ENCODE measurements at regions not wholly inside any gene's neighbourhood (a gene's known extent, or its start where the extent isn't known, plus 50 kb on each side); places are given as distances from the start of the nearest gene placed in this dataset.

DNA sequence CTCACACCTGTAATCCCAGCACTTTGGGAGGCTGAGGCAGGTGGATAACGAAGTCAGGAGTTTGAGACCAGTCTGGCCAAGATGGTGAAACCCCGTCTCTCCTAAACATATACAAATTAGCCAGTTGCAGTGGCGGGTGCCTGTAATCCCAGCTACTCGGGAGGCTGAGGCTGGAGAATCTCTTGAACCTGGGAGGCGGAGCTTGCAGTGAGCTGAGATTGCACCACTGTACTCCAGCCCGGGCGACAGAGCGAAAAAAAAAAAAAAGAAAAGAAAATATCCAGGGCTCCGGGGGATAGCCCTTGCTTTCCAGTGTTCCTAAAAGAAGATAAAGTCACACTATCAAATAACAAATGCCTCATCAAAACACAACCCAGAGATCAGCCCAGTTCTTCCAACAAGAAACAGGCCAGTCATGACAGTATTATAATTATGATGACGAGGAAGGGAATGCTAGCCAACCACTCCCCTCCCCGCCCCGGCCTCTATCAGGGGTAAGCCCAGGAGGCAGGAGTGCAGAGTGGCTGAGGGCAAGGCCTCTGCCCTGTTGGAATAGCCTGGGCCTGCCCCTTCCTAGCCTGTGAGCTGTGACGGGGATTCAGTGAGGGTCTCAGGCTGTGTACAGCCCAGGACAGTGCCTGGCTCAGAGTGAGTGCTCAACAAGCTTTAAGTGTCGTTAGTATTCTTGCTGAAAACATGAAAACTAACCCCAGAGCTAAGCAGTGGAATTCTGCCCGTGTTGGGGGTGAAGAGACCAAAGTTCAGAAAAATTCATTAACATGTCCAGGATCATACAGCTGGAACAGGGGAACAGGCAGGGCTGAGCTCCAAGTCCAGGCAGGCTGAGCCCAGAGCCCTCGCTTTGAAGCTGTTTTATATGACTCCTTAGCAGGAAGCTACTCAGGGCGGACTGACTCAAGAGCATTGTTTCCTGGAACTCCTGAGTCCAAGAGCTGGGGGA is 54.3 kb downstream of the FAM241B start:
- no peak for DNase-seq

DNA sequence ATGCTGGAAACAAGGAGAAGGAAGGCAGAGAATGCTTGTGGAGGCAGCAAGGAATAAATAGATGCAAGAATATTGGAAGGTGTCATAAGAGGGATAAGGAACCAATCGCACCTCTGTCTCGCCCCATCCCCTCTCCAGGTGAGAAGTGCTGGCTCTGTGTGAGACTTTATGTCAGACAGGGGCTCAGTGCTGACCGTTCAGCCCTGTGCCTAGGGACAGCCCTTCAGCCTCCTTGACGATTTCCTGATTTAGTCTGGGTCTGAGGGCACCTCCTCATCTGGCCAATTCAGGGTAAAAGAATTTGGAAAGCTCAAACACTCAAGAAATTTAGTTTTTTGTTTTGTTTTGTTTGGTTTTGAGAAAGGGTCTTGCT is 54.9 kb downstream of the FAM241B start:
- no peak for DNase-seq

DNA sequence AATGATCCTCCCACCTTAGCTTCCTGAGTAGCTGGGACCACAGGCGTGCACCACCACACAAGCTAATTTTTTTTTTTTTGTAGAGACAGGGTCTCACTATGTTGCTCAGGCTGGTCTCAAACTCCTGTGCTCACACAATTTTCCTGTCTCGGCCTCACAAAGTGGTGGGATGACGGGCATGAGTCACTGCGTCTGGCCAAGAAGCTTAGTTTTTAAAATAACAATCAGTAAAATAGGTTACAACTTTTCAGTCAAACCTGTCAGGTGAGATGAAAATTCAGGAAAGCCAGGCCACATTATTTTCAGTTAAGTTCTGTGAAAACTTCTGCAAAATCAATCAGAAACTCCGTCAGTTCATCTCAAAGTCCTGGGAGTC is 55.4 kb downstream of the FAM241B start:
- no peak for DNase-seq

DNA sequence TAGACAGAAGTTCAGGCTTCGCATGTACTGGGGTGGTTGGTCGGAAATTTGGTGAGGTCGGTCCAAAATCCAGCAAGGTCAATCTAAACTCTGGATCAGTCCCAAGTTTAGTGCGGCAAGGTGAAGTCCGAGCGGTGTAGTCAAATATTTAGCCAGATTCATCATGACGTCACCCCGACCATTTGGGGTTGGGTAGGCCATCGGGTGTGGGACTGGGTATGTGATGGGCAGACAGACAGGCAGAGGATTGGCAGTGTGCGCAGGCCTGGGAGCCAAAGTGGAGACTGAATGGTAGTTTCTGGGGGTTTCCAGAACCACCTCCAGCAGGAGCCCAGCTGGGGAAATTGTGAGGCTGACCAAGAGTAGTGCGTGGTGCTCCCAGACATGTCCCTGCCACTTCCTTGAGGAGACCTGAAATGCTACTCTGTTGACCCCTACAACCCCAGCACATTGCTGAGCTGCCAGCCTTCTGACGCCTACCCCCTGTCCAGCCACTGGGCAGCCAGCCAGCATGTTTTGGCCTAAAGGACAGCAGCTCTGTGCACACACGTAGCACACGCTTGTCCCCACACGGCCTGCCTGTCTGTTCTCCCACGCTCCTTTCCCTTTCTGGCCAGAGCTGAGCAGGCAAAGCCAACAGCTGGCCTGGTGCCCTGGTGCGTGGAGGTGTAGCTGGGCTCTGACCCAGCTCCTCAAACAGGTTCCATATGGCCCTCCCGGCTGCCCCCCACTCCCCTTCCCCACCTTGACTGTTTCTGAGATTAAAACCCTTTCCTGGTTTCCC is 55.9 kb downstream of the FAM241B start:
- DNase-seq = no peak

DNA sequence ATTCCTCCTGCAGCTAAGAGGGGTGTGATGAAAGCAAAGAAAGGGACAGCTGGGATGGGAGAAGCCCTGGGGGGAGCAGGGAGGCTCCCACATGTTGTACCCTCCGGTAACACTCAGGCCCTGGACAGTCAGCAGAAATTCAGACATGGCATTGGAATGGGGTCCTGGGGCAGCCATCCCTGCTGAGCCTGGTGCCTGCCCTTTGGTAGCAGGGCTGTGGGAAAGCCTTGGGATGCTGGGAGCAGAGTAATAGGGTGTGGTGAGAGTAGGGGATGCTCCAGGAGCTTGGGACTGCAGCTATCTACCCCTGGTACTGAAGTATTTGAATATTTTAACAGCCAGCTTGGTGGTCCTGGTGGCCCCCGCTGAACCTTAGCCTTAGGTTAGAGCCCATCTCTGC is 56.8 kb downstream of the FAM241B start:
- DNase-seq = no peak

DNA sequence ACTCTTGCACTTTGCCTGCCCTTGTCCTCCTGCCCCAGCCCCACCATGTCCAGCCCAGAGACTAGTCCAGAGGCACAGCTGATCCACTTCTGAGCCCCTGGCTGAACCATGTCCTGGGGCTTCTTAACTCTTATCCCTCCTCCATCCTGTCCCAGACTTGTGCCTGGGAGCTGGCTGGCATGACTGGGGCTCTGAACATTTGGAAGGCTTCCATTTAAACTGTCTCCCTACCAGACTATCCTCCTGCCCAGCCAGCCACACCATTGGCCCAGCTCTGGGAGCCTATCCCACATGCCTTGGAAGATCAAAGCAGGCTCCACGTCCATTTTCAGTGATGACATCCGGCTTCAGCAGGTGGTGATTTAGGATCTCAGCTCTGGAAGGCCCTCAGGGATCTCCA is 57.4 kb downstream of the FAM241B start:
- DNase-seq = no peak

DNA sequence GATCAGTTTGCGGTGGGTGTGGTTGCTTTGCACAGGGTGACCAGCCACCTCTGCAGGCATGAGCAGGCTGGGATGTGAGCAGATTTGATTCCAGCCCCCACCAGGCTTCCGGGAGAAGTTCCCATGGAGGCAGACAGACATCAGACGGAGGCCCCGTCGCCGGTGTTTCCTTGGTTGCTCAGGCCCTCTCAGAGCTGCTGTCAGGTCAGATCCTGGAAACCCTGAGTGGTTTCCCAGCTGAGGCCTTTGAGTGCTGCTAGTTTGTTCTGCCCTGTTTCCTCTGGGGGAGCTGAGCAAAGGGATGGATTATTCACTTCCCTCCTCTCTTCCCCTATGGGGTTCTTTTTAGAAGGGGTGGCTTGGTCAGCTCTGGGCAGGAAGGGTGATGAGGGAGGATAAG is 62.2 kb downstream of the FAM241B start:
- DNase-seq = no peak

DNA sequence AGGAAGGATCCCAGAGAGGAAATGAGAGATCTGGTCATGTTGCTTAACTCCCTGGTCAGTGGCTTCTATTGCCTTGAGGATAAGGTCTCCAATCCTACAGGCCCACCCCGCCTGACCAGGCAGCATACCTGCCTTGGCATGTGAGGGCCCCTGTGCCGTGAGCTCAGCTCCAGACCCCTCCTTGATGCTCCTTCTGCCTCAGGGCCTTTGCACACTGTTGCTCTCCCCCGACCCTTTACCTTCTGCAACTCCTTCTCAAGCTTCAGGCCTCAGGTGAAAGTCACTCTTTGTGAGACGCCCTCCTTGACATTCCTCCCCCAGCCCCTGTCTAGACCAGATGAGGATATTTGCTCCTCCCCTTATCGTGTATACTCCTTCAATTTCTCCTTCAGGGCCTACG is 62.8 kb downstream of the FAM241B start:
- DNase-seq = no peak

DNA sequence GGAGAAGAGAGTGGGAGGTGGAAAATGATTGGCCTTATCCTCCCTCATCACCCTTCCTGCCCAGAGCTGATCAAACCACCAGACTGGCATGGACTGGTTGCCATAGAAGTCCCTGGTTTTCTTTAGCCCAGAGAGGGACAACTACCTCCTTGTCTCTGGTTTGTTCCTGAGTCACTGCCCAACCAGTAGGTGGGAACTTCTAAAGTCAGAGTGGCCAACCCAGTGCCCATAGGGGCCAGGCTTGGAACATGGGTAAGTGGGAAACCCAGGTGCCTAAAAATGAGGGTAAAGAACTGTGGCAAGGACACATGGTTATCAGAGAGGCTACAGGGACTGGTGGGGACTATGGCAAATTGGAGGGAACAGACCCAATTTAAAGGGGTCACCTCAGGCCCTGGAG is 63.8 kb downstream of the FAM241B start:
- DNase-seq = no peak

DNA sequence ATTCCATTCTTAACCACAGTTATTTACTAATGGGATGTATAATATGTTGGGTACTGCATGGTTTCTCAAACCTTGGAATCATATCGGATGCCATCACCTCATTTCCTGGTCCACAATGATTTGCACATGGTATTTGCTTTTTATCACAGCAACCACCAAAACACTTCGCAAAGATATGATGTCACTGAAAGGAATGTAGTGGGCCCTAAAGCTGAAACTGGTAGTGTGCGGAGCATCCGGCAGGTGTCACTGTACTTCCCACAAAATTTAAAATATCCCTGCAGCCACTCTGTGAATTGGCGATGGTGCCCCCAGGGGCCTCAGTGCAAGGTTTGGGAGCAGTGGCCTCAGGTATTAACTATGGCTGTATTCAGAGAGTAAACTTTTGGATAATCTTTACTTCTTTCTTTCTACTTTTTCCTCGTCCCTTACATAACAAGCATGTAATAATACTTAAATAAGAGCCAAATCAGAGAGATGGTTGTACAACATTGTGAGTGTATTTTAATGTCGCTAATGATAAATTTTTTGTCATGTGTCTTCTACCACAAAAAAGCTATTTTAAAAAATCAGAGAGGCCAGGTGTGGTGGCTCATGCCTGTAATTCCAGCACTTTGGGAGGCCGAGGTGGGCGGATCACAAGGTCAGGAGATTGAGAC is 66.2 kb downstream of the FAM241B start:
- DNase-seq = no peak

DNA sequence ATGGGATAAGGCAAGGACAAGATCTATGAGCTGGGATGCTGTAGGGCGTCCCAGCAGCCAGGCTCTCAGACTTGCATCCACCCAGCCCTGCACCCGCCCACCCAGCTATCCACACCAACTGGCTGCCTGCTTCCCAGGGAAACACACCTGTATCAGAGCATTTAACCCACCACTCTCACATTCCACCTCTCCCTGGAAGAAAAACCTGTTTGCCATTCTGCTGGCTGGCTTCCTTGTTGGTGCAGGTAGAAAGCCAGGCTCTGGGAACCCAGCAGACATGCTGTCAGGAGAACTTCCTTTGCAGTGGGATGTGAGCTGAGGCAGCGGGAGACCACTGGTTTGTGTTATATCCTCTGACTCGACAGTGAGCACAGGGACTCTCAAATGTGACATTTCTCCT is 67.0 kb downstream of the FAM241B start:
- DNase-seq = no peak

DNA sequence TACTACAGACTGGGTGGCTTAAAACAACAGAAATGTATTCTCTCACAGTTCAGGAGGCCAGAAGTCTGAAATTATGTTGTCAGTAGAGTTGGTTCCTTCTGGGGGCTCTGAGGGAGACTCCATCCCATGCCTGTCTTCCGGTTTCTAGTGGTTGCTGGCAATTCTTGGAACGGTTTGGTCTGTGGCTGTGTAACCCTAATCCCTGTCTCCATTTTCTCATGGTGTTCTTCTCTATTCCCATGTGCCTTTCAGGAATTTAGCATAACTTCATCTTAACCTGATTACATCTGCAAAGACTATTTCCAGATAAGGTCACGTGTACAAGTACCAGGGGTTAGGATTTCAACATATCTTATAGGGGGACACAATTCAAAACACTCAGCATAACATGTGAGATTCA is 73.2 kb downstream of the FAM241B start:
- DNase-seq = no peak

DNA sequence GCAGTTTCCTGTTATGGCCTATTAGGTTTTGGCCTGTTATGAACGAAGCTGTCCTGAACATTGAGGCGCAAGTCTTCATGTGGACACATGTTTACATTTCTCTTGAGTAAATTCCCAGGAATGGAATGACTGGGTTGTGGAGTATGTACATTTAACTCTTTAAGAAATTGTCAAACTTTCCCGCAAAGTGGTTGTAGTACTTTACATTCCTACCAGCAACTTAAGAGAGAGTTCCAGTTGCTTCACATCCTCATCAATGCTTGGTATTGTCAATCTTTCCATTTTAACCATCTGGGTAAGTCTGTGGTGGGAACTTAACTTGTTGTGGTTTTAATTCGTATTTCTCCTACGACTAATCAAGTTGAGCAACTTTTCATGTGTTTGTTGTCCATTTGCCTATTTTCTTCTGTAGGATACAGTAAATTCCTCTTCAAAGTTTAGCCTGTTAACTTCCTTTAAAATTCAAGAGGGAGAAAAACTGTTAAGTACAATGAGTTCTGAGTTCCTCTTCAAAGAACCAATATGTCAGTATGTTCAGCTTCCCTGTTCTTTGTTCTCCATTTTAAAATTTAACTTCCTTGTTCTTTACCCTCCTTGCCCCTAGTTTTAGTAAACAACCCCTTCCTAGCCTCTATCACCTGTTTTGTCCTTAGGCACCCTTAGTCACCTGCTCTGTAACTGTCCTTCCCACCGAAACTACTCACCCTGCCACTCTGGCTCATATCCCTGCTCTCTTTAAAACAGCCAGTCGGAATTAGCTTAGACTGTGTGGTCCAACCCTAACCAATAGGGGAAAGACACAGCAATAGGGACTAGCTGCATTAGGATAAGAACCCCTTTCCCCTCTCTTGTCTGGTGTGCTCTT is 74.0 kb downstream of the FAM241B start:
- DNase-seq = no peak

DNA sequence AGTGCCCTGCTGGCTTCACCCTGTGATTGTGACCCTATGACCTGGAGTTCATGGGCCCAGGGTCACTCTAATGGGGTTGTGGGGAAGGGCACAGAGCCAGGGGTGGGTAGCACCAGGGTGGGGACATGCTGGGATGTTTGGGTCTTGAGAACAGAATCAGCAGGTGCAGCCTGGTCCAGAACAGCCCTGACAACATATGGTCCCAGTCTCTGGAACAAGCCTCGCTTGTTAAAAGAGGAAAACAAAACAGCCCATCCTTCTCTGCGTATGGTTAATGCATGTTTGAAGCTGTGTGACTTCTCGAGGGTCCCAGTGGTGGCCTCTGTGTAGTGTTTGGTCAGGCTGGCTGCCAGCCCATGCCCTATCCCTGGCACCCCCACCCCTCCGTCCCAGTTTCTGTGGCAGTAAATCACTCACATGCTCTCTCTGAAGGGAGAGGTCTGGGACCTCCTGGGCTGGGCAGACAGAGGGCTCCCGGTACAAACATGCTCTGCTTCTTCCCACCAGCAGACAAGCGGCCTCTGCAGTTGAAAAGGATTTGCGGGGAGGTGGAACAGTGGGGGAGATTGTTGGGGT is 79.4 kb downstream of the FAM241B start:
- no peak for DNase-seq

DNA sequence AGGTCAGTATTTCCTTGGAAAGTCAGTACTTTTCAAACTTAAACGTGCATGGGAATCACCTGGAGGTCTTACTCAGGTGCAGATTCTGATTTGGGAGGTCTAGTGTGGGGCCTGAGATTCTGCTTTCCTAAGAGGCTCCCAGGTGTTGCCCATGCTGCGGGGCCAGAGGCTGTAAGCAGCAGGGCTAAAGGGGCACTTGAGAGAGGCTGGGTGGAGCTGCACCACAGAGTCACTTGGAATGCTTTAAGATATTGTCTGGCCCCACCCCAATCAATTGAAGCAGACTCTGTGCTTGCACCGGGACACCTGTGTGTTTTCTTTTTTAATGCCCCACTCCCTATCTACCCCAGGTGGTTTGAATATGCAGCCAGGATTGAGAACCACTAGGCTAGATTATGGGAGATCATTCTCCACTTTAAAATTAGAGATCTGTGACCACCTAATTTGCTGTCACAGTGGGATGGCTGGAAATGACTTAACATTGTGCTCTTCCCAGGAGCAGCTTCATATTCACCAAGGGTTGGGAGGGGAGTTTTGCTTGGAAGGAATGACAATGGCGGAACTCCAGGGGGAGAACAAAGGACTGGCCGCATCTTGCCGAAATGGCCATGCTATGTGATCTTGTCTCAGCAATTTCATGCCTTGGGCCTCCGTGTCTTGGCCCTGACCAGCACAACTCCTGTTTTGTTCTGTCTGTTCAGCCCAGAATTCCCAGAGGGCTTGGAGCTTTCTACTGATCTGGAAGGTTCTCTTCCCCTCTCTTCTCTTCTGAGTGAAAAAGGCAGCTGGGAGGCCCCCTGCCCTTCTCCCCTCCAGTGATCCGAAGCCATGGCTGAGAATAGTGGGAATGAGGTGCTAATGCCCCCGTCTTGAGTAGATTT is 80.2 kb downstream of the FAM241B start:
- no peak for DNase-seq

DNA sequence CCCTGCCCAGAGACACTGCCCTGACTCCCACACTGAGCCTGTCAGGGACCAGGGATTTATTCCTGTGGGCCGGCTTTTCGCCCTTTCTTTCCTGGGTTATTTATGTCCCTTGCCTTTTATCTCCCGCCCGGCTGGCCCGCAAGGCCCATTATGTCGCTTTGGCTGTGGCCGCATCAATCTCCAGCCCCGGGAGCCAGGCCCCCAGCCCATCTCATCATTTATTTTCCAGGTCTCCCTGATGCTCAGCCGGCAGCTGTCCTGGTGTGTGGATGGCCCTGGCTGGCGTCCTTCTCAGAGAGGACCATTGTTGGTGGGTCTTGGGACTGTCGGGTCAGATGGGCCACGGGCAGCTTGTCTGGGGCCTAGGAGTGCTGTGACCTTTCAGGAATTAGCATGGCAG is 82.3 kb downstream of the FAM241B start:
- DNase-seq = no peak

DNA sequence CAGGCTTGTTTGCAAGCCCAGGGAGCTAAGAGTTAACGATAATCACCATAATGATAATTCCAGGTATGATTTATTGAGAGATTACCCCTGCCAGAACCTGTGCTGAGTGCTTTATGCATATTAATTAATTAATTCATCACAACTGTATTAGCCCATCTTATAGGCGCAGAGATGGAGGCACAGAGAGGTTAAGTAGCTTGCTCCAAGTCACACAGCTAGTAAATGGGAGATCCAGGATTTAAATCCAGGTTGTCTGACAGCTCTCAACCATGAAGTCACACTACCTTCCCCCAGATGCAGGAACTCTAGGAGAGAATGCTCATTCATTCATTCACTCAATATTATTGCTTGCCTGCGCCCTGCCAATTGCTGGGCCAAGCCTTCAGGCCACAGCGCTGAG is 84.5 kb downstream of the FAM241B start:
- no peak for DNase-seq

DNA sequence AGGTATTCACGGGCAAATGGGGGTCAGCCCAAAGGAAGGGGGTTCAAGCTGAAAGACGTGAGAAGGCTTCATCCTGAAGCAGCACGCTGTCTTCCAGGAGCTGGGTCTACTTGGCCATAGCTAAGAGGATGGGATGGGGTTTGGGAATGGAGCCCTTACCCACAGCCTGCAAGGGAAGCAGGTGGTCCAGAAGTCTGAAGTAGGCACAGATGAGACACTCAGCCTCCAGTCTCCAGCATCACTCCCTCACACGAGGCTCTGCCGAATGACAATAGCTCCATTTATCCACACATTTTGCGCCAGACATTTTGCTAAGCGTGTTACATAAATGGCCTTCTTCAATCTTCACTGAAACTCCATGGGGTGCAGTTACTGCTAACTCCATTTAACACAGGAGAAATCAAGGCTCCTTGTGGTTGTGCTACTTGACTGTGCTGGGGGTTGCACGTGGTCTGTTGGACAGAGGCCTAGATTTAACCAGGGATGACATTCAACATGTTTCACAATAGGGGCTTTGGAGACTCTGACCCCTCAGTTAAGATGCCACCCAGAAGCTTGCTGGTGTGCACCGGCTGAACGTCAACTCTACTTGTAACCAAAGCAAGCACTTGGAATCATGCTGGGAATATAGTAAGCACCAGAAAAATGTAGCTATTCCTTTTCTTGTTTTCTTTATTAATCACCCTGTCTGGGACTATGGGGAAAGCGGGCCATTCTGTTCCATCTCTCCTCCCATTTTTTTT is 85.3 kb downstream of the FAM241B start:
- DNase-seq = no peak

DNA sequence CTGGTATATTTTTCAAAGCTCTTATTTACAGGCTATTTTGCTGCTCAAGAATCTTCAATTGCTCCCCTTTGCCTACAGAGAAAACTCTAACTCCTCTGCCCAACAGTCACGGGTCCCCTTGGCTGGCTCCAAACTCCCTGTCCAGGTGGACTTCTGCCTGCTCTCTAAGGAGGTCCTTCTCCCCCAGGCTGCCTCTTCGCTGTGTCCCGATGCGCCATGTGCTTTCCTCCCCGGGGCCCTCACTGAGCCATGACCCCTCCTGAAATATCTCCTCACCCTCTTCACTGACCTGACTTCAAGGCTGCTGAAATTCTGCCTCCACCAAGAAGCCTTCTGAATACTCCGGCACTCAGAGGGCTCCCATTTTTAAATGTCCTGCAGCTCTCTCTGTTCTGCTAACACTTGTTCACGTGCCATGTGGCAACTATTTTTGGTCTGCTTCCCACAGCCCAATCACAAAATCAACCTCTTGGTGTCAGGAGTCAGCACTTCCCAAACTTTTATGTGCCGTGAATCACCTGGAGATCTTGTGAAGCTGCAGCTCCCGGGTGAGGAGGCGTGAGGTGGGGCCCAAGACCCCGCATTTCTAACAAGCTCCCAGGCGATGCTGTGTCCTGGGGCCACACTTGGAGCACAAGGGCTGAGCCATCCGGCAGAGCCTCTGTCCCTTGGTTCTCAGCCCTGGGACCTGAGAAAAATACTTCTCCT is 85.7 kb upstream of the COL13A1 start:
- no peak for DNase-seq
